ENCODE measurements at regions not wholly inside any gene's neighbourhood (a gene's known extent, or its start where the extent isn't known, plus 50 kb on each side); places are given as distances from the start of the nearest gene placed in this dataset.

DNA sequence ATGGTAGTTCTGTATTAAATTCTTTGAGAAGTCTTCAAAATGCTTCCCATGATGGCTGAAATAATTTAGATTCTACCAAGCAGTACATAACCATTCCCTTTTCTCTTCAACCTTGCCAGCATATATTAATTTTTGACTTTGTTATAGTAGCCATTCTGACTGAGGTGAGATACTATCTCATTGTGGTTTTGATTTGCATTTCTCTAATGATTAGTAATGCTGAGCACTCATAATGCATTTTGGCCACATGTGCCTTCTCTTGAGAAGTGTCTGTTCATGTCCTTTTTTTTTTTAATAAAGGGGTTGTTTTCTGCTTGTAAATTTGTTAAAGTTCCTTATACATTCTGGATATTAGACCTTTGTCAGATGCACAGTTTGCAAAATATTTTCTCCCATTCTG is 173.9 kb downstream of the CALCRL start:
- TF ChIP-seq ZNF8 (CRISPR knock-in tag; IDR thresholded peaks at IDR 0.05) (no peak), PATZ1 (CRISPR knock-in tag; IDR thresholded peaks at IDR 0.05; ENCODE audit: borderline replicate concordance) (no peak), CSDC2 (CRISPR knock-in tag; IDR thresholded peaks at IDR 0.05) (no peak)

GRCh38 chr2:187272255-187272654 is 175.8 kb downstream of the CALCRL start:
- TF ChIP-seq CSDC2 (CRISPR knock-in tag; IDR thresholded peaks at IDR 0.05), result no peak
- no peak for TF ChIP-seq RARB (CRISPR knock-in tag; IDR thresholded peaks at IDR 0.05)
- TF ChIP-seq, protein P1, sequence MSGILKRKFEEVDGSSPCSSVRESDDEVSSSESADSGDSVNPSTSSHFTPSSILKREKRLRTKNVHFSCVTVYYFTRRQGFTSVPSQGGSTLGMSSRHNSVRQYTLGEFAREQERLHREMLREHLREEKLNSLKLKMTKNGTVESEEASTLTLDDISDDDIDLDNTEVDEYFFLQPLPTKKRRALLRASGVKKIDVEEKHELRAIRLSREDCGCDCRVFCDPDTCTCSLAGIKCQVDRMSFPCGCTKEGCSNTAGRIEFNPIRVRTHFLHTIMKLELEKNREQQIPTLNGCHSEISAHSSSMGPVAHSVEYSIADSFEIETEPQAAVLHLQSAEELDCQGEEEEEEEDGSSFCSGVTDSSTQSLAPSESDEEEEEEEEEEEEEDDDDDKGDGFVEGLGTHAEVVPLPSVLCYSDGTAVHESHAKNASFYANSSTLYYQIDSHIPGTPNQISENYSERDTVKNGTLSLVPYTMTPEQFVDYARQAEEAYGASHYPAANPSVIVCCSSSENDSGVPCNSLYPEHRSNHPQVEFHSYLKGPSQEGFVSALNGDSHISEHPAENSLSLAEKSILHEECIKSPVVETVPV (CRISPR knock-in tag; IDR thresholded peaks at IDR 0.05), result no peak
- no peak for TF ChIP-seq ZNF565 (CRISPR knock-in tag; conservative IDR thresholded peaks at IDR 0.05; ENCODE audit: low read depth)
- no peak for TF ChIP-seq SNAI2 (CRISPR knock-in tag; IDR thresholded peaks at IDR 0.05)
- no peak for TF ChIP-seq PATZ1 (CRISPR knock-in tag; IDR thresholded peaks at IDR 0.05; ENCODE audit: borderline replicate concordance)
- TF ChIP-seq ARNTL (CRISPR knock-in tag; IDR thresholded peaks at IDR 0.05; ENCODE audit: borderline replicate concordance, low read depth), result no peak
- no peak for ATAC-seq

More for the DNA sequence above, 173.9 kb downstream of the CALCRL start:
- no peak for ATAC-seq

DNA sequence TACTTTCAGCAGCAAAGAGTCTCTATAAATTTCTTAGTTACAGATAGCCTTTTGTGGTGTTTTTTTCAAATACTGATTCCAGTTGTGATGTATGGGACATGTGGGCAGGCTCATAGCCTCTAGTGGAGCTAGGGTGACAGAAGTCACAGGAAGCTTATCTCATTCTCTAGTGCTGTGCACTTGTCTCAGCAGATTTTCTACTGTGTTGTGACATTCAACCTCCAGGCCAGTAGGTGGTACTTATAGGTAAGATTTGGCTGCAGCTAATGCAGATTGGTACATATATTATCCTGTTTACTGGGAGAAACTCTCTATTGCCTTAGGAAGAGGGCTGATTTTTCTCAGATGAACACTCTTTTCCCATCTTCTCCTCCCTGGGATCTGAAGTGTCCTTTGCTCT is 176.2 kb downstream of the CALCRL start:
- TF ChIP-seq CSDC2 (CRISPR knock-in tag; IDR thresholded peaks at IDR 0.05) (no peak), ZC3H10 (CRISPR knock-in tag; IDR thresholded peaks at IDR 0.05) (no peak), BACH2 (CRISPR knock-in tag; IDR thresholded peaks at IDR 0.05; ENCODE audit: borderline replicate concordance) (no peak), POU6F1 (CRISPR knock-in tag; IDR thresholded peaks at IDR 0.05; ENCODE audit: borderline replicate concordance, low read depth) (no peak), ZFP3 (CRISPR knock-in tag; IDR thresholded peaks at IDR 0.05) (no peak), ZNF565 (CRISPR knock-in tag; conservative IDR thresholded peaks at IDR 0.05; ENCODE audit: low read depth) (no peak), TOX (CRISPR knock-in tag; IDR thresholded peaks at IDR 0.05; ENCODE audit: borderline replicate concordance) (no peak), GLIS3 (CRISPR knock-in tag; IDR thresholded peaks at IDR 0.05) (no peak), OSR1 (CRISPR knock-in tag; IDR thresholded peaks at IDR 0.05) (no peak), SNAI2 (CRISPR knock-in tag; IDR thresholded peaks at IDR 0.05) (no peak), ZFP30 (CRISPR knock-in tag; IDR thresholded peaks at IDR 0.05) (no peak), TCF4 (CRISPR knock-in tag; IDR thresholded peaks at IDR 0.05; ENCODE audit: borderline replicate concordance) (no peak), ARNTL (CRISPR knock-in tag; IDR thresholded peaks at IDR 0.05; ENCODE audit: borderline replicate concordance, low read depth) (no peak)
- TF ChIP-seq, protein P2, sequence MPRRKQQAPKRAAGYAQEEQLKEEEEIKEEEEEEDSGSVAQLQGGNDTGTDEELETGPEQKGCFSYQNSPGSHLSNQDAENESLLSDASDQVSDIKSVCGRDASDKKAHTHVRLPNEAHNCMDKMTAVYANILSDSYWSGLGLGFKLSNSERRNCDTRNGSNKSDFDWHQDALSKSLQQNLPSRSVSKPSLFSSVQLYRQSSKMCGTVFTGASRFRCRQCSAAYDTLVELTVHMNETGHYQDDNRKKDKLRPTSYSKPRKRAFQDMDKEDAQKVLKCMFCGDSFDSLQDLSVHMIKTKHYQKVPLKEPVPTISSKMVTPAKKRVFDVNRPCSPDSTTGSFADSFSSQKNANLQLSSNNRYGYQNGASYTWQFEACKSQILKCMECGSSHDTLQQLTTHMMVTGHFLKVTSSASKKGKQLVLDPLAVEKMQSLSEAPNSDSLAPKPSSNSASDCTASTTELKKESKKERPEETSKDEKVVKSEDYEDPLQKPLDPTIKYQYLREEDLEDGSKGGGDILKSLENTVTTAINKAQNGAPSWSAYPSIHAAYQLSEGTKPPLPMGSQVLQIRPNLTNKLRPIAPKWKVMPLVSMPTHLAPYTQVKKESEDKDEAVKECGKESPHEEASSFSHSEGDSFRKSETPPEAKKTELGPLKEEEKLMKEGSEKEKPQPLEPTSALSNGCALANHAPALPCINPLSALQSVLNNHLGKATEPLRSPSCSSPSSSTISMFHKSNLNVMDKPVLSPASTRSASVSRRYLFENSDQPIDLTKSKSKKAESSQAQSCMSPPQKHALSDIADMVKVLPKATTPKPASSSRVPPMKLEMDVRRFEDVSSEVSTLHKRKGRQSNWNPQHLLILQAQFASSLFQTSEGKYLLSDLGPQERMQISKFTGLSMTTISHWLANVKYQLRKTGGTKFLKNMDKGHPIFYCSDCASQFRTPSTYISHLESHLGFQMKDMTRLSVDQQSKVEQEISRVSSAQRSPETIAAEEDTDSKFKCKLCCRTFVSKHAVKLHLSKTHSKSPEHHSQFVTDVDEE (CRISPR knock-in tag; IDR thresholded peaks at IDR 0.05), result no peak
- TF ChIP-seq, protein P3, sequence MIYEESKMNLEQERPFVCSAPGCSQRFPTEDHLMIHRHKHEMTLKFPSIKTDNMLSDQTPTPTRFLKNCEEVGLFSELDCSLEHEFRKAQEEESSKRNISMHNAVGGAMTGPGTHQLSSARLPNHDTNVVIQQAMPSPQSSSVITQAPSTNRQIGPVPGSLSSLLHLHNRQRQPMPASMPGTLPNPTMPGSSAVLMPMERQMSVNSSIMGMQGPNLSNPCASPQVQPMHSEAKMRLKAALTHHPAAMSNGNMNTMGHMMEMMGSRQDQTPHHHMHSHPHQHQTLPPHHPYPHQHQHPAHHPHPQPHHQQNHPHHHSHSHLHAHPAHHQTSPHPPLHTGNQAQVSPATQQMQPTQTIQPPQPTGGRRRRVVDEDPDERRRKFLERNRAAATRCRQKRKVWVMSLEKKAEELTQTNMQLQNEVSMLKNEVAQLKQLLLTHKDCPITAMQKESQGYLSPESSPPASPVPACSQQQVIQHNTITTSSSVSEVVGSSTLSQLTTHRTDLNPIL (CRISPR knock-in tag; IDR thresholded peaks at IDR 0.05; ENCODE audit: low read depth), result no peak
- no peak for ATAC-seq

Data from SK-N-SH treated with all-trans-retinoic acid at 6 μM for 48 hours (cell line).